HG03064 (cell line): ENCODE measurements at regions not wholly inside any gene's neighbourhood (a gene's known extent, or its start where the extent isn't known, plus 50 kb on each side); places are given as distances from the start of the nearest gene placed in this dataset.

ENCODE experiments used
- ATAC-seq: cut with Tn5 transposase; IDR thresholded peaks from one replicate; pipeline ENCODE4 v1.9.1; 2021; ENCODE audit warnings: low read depth; ENCODE audit not compliant: unreplicated experiment

GRCh38 chr13:79267560-79267959 lies 138.5 kb downstream of the RBM26 start:
- no peak for ATAC-seq

- no peak for ATAC-seq
These were observed 147.6 kb downstream of the RBM26 start for GRCh38 chr13:79258489-79258888.

- no peak for ATAC-seq
These were observed 159.5 kb downstream of the RBM26 start for GRCh38 chr13:79246578-79246949.

GRCh38 chr13:79245937-79246577 lies 160.0 kb downstream of the RBM26 start:
- ATAC-seq: no peak

GRCh38 chr13:79241697-79242096 lies 164.4 kb downstream of the RBM26 start:
- ATAC-seq: no peak

- no peak for ATAC-seq
These were observed 168.1 kb downstream of the RBM26 start for GRCh38 chr13:79237981-79238380.

- no peak for ATAC-seq
These were observed 174.2 kb downstream of the RBM26 start for GRCh38 chr13:79231887-79232286.

GRCh38 chr13:79229761-79230160 lies 176.3 kb downstream of the RBM26 start:
- ATAC-seq: no peak

- ATAC-seq: no peak
These were observed 177.1 kb downstream of the RBM26 start for GRCh38 chr13:79228972-79229371.

GRCh38 chr13:79227418-79227817 lies 178.6 kb downstream of the RBM26 start:
- ATAC-seq: peak; percentile 85

- no peak for ATAC-seq
These were observed 179.1 kb downstream of the RBM26 start for GRCh38 chr13:79226938-79227337.

GRCh38 chr13:79226250-79226649 lies 179.8 kb downstream of the RBM26 start:
- ATAC-seq: no peak

- no peak for ATAC-seq
These were observed 180.4 kb downstream of the RBM26 start for GRCh38 chr13:79225487-79226232.

GRCh38 chr13:79222427-79223205 lies 183.4 kb downstream of the RBM26 start:
- no peak for ATAC-seq

GRCh38 chr13:79212064-79212619 lies 193.9 kb downstream of the RBM26 start:
- no peak for ATAC-seq

- no peak for ATAC-seq
These were observed 194.7 kb downstream of the RBM26 start for GRCh38 chr13:79211377-79211776.

GRCh38 chr13:79197933-79198332 lies 208.1 kb downstream of the RBM26 start:
- no peak for ATAC-seq

GRCh38 chr13:79196843-79197242 lies 209.2 kb downstream of the RBM26 start:
- ATAC-seq: no peak

- ATAC-seq: no peak
These were observed 209.7 kb downstream of the RBM26 start for GRCh38 chr13:79196366-79196765.

GRCh38 chr13:79194727-79195126 lies 211.3 kb downstream of the RBM26 start:
- ATAC-seq: peak; percentile 34

GRCh38 chr13:79194272-79194671 lies 211.8 kb downstream of the RBM26 start:
- peak; percentile 95 for ATAC-seq
